ENCODE measurements at regions not wholly inside any gene's neighbourhood (a gene's known extent, or its start where the extent isn't known, plus 50 kb on each side); places are given as distances from the start of the nearest gene placed in this dataset.
"Not testable (repeated sequence)": the region's sequence is repeated elsewhere in the genome, so short reads cannot be mapped to it uniquely, and the experiment has no call there.

- DNase-seq = no peak
These were observed 82.4 kb upstream of the CCND2 start for GRCh38 chr12:4191149-4191548.

- no peak for DNase-seq
These were observed 83.0 kb upstream of the CCND2 start for GRCh38 chr12:4190366-4191063.

- no peak for DNase-seq
These were observed 83.8 kb upstream of the CCND2 start for GRCh38 chr12:4189721-4190120.

- DNase-seq = no peak
These were observed 85.6 kb upstream of the CCND2 start for GRCh38 chr12:4187916-4188315.

- DNase-seq = not testable (repeated sequence)
These were observed 86.2 kb upstream of the CCND2 start for GRCh38 chr12:4187315-4187714.

- DNase-seq = no peak
These were observed 95.0 kb upstream of the CCND2 start for GRCh38 chr12:4178424-4179170.

GRCh38 chr12:4177262-4177661 is 96.3 kb upstream of the CCND2 start:
- no peak for DNase-seq

- DNase-seq = no peak
These were observed 97.4 kb upstream of the CCND2 start for GRCh38 chr12:4176168-4176567.

- no peak for DNase-seq
These were observed 99.1 kb upstream of the CCND2 start for GRCh38 chr12:4174417-4174816.

- no peak for DNase-seq
These were observed 100.6 kb upstream of the CCND2 start for GRCh38 chr12:4172999-4173398.

GRCh38 chr12:4171742-4172141 is 101.8 kb upstream of the CCND2 start:
- no peak for DNase-seq

- DNase-seq = no peak
These were observed 103.6 kb upstream of the CCND2 start for GRCh38 chr12:4169959-4170358.

- DNase-seq = no peak
These were observed 104.0 kb upstream of the CCND2 start for GRCh38 chr12:4169531-4169930.

GRCh38 chr12:4168036-4168435 is 105.5 kb upstream of the CCND2 start:
- DNase-seq = no peak

- no peak for DNase-seq
These were observed 108.7 kb upstream of the CCND2 start for GRCh38 chr12:4164559-4165558.

- DNase-seq = no peak
These were observed 109.4 kb upstream of the CCND2 start for GRCh38 chr12:4164188-4164558.

- DNase-seq = no peak
These were observed 111.8 kb upstream of the CCND2 start for GRCh38 chr12:4161718-4162117.

GRCh38 chr12:4160314-4161040 is 113.1 kb upstream of the CCND2 start:
- DNase-seq = no peak

GRCh38 chr12:4159851-4160250 is 113.7 kb upstream of the CCND2 start:
- no peak for DNase-seq

GRCh38 chr12:4158306-4158705 is 115.3 kb upstream of the CCND2 start:
- DNase-seq = no peak

GRCh38 chr12:4157122-4157521 is 116.4 kb upstream of the CCND2 start:
- DNase-seq = no peak

- DNase-seq = no peak
These were observed 117.2 kb upstream of the CCND2 start for GRCh38 chr12:4156317-4156716.

Data from NCI-H526 treated with DMSO at 0.1 percent for 48 hours (cell line).